Muscle of leg (tissue), 3 donors: ENCODE measurements at regions not wholly inside any gene's neighbourhood (a gene's known extent, or its start where the extent isn't known, plus 50 kb on each side); places are given as distances from the start of the nearest gene placed in this dataset.

Experiments
- DNase-seq: peaks from one replicate; pipeline ENCODE4 v3.0.0; 2013
- H3K27ac ChIP-seq: one replicate; pipeline ENCODE4 v1.5.1; 2013; ENCODE audit warnings: mild to moderate bottlenecking, low read length, control low read depth
- H3K27me3 ChIP-seq: one replicate; pipeline ENCODE4 v1.6.1; 2013; ENCODE audit warnings: low read length; ENCODE audit not compliant: control insufficient read depth, insufficient read depth
- H3K36me3 ChIP-seq: one replicate; pipeline ENCODE4 v1.6.1; 2013; ENCODE audit warnings: low read length; ENCODE audit not compliant: control insufficient read depth, insufficient read depth
- H3K4me1 ChIP-seq: one replicate; pipeline ENCODE4 v1.6.1; 2013; ENCODE audit warnings: low read length; ENCODE audit not compliant: control insufficient read depth, insufficient read depth
- H3K4me3 ChIP-seq: one replicate; pipeline ENCODE4 v1.5.1; 2013; ENCODE audit warnings: low read length, control low read depth
- H3K9me3 ChIP-seq: replicated peaks from 2 replicates; pipeline ENCODE4 v1.6.1; 2013; ENCODE audit warnings: low read depth, low read length; ENCODE audit not compliant: control insufficient read depth
- WGBS: methylation state at CpG from one replicate; pipeline ENCODE4 v1.1.5; 2013; ENCODE audit warnings: missing lambda C conversion rate; ENCODE audit not compliant: insufficient coverage; 5-methylcytosine and 5-hydroxymethylcytosine counted together

GRCh38 chr15:99509686-99510461 is 55.9 kb upstream of the MEF2A start:
- WGBS: 68% methylated on average over 3 of the region's 7 CpGs

GRCh38 chr15:99511531-99511865 is 54.3 kb upstream of the MEF2A start:
- Histone ChIP-seq H3K4me3 (no peak overlapping the region), H3K9me3 (peaks cover 2% of the 10 kb centered on the region), H3K27ac (peak overlapping the region; percentile 86), H3K4me1 (peaks cover 37% of the 10 kb centered on the region), H3K36me3 (no peaks in the 10 kb centered on the region), H3K27me3 (no peaks in the 10 kb centered on the region)
- WGBS: 11% methylated on average over 4 of the region's 6 CpGs
- peak; percentile 90 for DNase-seq

More at GRCh38 chr15:99509686-99510461, 55.9 kb upstream of the MEF2A start:
- Histone ChIP-seq H3K9me3 (peaks cover 2% of the 10 kb centered on the region), H3K27me3 (no peaks in the 10 kb centered on the region), H3K4me1 (peaks cover 40% of the 10 kb centered on the region), H3K36me3 (no peaks in the 10 kb centered on the region), H3K4me3 (no peak overlapping the region), H3K27ac (no peak overlapping the region)
- peak; percentile 55 for DNase-seq

DNA sequence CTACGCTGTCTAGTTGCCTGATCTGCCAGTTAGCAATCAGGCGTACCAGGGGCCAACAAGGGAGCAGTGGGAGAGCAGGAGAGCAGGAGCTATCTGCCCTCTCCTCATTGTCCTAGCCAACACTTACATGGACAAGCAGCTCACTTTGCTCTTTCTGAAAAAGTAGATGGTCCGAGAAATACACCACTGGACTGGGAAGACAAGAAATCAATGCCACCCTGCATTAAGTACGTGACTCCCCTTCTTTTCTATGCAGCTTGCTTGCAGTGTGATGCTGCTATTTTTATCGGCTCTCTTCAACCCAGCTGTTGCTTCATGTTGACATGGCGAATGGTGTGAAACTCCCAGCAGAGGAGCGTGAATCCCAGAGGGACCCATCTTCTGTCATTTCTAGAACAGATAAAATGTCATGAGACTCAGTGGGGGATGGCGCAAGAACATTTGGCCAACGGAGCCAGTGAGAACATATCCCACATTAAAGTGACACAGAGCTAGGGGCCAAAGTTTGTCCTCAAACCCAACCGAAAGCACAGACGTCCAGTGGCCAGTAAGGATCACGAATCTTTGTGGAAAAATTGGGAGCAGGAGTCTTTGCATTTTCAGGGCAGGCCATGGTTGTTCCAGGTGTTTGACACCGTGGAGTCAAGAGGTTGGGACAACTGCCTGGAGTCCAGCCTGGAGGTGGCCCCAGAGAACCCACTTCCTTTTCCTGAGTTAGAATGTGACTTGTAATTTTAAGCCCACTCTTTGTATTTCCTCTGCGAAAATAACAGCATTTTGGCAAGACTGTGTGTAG is 53.7 kb upstream of the MEF2A start:
- Histone ChIP-seq H3K9me3 (peaks cover 2% of the 10 kb centered on the region), H3K36me3 (no peaks in the 10 kb centered on the region), H3K4me1 (peaks cover 35% of the 10 kb centered on the region), H3K4me3 (no peak overlapping the region), H3K27me3 (no peaks in the 10 kb centered on the region), H3K27ac (peak overlapping the region; percentile 86)
- peak; percentile 82 for DNase-seq
- 54% methylated on average over 8 of the region's 14 CpGs for WGBS

DNA sequence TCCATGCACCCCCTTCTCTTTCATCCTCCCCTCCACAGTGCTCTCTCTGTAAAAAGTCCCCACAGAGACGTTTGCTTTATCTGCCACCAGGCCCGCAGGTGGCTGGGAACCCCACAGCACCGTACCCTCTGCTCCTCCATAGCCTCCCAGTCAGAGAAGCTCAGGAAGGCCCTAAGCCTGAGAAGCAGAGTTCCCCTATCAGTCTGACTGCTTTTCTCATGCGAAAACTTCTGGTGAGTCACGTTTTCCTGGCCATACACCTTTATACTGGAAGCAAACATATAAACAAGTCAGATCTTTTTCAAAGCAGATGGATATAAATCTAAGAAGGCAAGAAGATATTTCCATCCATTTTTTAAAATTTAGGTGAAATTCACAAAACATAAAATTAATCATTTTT is 51.5 kb upstream of the MEF2A start:
- H3K4me1 ChIP-seq: peaks cover 20% of the 10 kb centered on the region
- no peak overlapping the region for H3K4me3 ChIP-seq
- no peaks in the 10 kb centered on the region for H3K36me3 ChIP-seq
- 72% methylated on average over 3 of the region's 5 CpGs for WGBS
- H3K27me3 ChIP-seq: no peaks in the 10 kb centered on the region
- no peak for DNase-seq
- H3K9me3 ChIP-seq: peaks cover 2% of the 10 kb centered on the region
- no peak overlapping the region for H3K27ac ChIP-seq
